NCI-H1105 (cell line): ENCODE measurements at regions not wholly inside any gene's neighbourhood (a gene's known extent, or its start where the extent isn't known, plus 50 kb on each side); places are given as distances from the start of the nearest gene placed in this dataset.

ENCODE experiments used
- DNase-seq: peaks from one replicate; lab custom pipeline; 2025; lab: John Stamatoyannopoulos, UW

GRCh38 chr1:14524826-14525636, 73.5 kb upstream of the KAZN start:
- no peak for DNase-seq

- no peak for DNase-seq
Measured at GRCh38 chr1:14529475-14529874, 69.0 kb upstream of the KAZN start.

- DNase-seq, result no peak
Measured at GRCh38 chr1:14531519-14531918, 67.0 kb upstream of the KAZN start.

GRCh38 chr1:14535619-14536355, 62.7 kb upstream of the KAZN start:
- no peak for DNase-seq

- DNase-seq, result no peak
Measured at GRCh38 chr1:14538335-14538734, 60.1 kb upstream of the KAZN start.

- DNase-seq, result no peak
Measured at GRCh38 chr1:14539309-14539708, 59.2 kb upstream of the KAZN start.

GRCh38 chr1:14539953-14540563, 58.4 kb upstream of the KAZN start:
- no peak for DNase-seq

GRCh38 chr1:14541348-14541747, 57.1 kb upstream of the KAZN start:
- DNase-seq, result no peak

- DNase-seq, result no peak
Measured at GRCh38 chr1:14543191-14543840, 55.2 kb upstream of the KAZN start.

GRCh38 chr1:14544319-14544718, 54.2 kb upstream of the KAZN start:
- DNase-seq, result no peak

- no peak for DNase-seq
Measured at GRCh38 chr1:14545422-14546025, 53.0 kb upstream of the KAZN start.

- no peak for DNase-seq
Measured at GRCh38 chr1:14546416-14546815, 52.1 kb upstream of the KAZN start.
